NCI-H2227 (cell line): ENCODE measurements at regions not wholly inside any gene's neighbourhood (a gene's known extent, or its start where the extent isn't known, plus 50 kb on each side); places are given as distances from the start of the nearest gene placed in this dataset.

ENCODE experiments used
- DNase-seq: peaks from one replicate; lab custom pipeline; 2025; ENCODE audit not compliant: unreplicated experiment; lab: John Stamatoyannopoulos, UW

- DNase-seq: no peak
Measured at GRCh38 chr3:106208967-106209366, 340.2 kb upstream of the CBLB start.

GRCh38 chr3:106209482-106209881, 340.7 kb upstream of the CBLB start:
- DNase-seq: no peak

GRCh38 chr3:106210923-106211322, 342.1 kb upstream of the CBLB start:
- DNase-seq: no peak

- DNase-seq: no peak
Measured at GRCh38 chr3:106212665-106213222, 343.9 kb upstream of the CBLB start.

- no peak for DNase-seq
Measured at GRCh38 chr3:106213954-106214353, 345.1 kb upstream of the CBLB start.

GRCh38 chr3:106214641-106215040, 345.8 kb upstream of the CBLB start:
- no peak for DNase-seq

- DNase-seq: no peak
Measured at GRCh38 chr3:106215047-106215446, 346.2 kb upstream of the CBLB start.

- DNase-seq: no peak
Measured at GRCh38 chr3:106217745-106218144, 348.9 kb upstream of the CBLB start.

- DNase-seq: no peak
Measured at GRCh38 chr3:106227068-106227467, 358.3 kb upstream of the CBLB start.

GRCh38 chr3:106228271-106228670, 359.5 kb upstream of the CBLB start:
- DNase-seq: no peak

GRCh38 chr3:106229495-106230278, 360.9 kb upstream of the CBLB start:
- DNase-seq: no peak

- DNase-seq: no peak
Measured at GRCh38 chr3:106231086-106231485, 362.3 kb upstream of the CBLB start.

GRCh38 chr3:106232956-106233355, 364.1 kb upstream of the CBLB start:
- no peak for DNase-seq

- no peak for DNase-seq
Measured at GRCh38 chr3:106239195-106239697, 370.4 kb upstream of the CBLB start.

- no peak for DNase-seq
Measured at GRCh38 chr3:106241593-106241992, 372.8 kb upstream of the CBLB start.

GRCh38 chr3:106242781-106243180, 374.0 kb upstream of the CBLB start:
- DNase-seq: no peak

- DNase-seq: no peak
Measured at GRCh38 chr3:106245400-106245799, 376.6 kb upstream of the CBLB start.

- no peak for DNase-seq
Measured at GRCh38 chr3:106247902-106248684, 379.3 kb upstream of the CBLB start.

- DNase-seq: no peak
Measured at GRCh38 chr3:106249159-106249558, 380.3 kb upstream of the CBLB start.

GRCh38 chr3:106249981-106250380, 381.2 kb upstream of the CBLB start:
- no peak for DNase-seq

GRCh38 chr3:106251160-106251892, 382.5 kb upstream of the CBLB start:
- DNase-seq: no peak
